T-helper 2 cell treated with Interferon-gamma antibody and Interleukin-4, amounts not matched to agents 5 μg/mL and 100 μg/mL, for 36 hours (primary cell): ENCODE measurements at regions not wholly inside any gene's neighbourhood (a gene's known extent, or its start where the extent isn't known, plus 50 kb on each side); places are given as distances from the start of the nearest gene placed in this dataset.
"Not testable (repeated sequence)": the region's sequence is repeated elsewhere in the genome, so short reads cannot be mapped to it uniquely, and the experiment has no call there.

Experiments used
- DNase-seq: peaks from one replicate; pipeline ENCODE4 v3.0.0; 2021; ENCODE audit warnings: low spot score
- H3K27ac Mint-ChIP-seq: one replicate; pipeline ENCODE4 v1.8.0; 2021; ENCODE audit warnings: mild to moderate bottlenecking, mixed read lengths
- H3K27me3 Mint-ChIP-seq: one replicate; pipeline ENCODE4 v1.8.0; 2021; ENCODE audit warnings: low read depth, mixed read lengths
- H3K36me3 Mint-ChIP-seq: one replicate; pipeline ENCODE4 v1.8.0; 2021; ENCODE audit warnings: low read depth, mixed read lengths
- H3K4me1 Mint-ChIP-seq: one replicate; pipeline ENCODE4 v1.8.0; 2021; ENCODE audit warnings: low read depth, mixed read lengths
- H3K4me3 Mint-ChIP-seq: one replicate; pipeline ENCODE4 v1.8.0; 2022; ENCODE audit warnings: mild to moderate bottlenecking, moderate library complexity, mixed read lengths
- H3K9me3 Mint-ChIP-seq: one replicate; pipeline ENCODE4 v1.8.0; 2021; ENCODE audit warnings: mixed read lengths

- H3K9me3 Mint-ChIP-seq: no peaks in the 10 kb centered on the region
Measured at GRCh38 chr1:229863651-229864545, 203.1 kb upstream of the GALNT2 start.

GRCh38 chr1:229864686-229865230 is 202.3 kb upstream of the GALNT2 start:
- Mint-ChIP-seq H3K27ac (no peak overlapping the region), H3K4me1 (no peaks in the 10 kb centered on the region), H3K36me3 (no peaks in the 10 kb centered on the region), H3K27me3 (peaks cover 2% of the 10 kb centered on the region), H3K9me3 (no peaks in the 10 kb centered on the region), H3K4me3 (no peak overlapping the region)
- DNase-seq: no peak

More at GRCh38 chr1:229863651-229864545, 203.1 kb upstream of the GALNT2 start:
- Mint-ChIP-seq H3K4me3 (no peak overlapping the region), H3K27me3 (peaks cover 2% of the 10 kb centered on the region), H3K4me1 (no peaks in the 10 kb centered on the region), H3K36me3 (no peaks in the 10 kb centered on the region), H3K27ac (no peak overlapping the region)
- DNase-seq: no peak

- not testable (repeated sequence) for DNase-seq, H3K9me3 Mint-ChIP-seq, H3K4me1 Mint-ChIP-seq, H3K27me3 Mint-ChIP-seq, H3K4me3 Mint-ChIP-seq, H3K36me3 Mint-ChIP-seq, H3K27ac Mint-ChIP-seq
Measured at GRCh38 chr1:229865321-229865720, 201.7 kb upstream of the GALNT2 start.

- no peak overlapping the region for H3K4me3 Mint-ChIP-seq
- DNase-seq: no peak
- no peaks in the 10 kb centered on the region for H3K4me1 Mint-ChIP-seq
- peaks cover 2% of the 10 kb centered on the region for H3K27me3 Mint-ChIP-seq
- no peaks in the 10 kb centered on the region for H3K9me3 Mint-ChIP-seq
- H3K36me3 Mint-ChIP-seq: no peaks in the 10 kb centered on the region
- no peak overlapping the region for H3K27ac Mint-ChIP-seq
Measured at GRCh38 chr1:229867726-229868125, 199.3 kb upstream of the GALNT2 start.

GRCh38 chr1:229869240-229869639 is 197.8 kb upstream of the GALNT2 start:
- no peaks in the 10 kb centered on the region for H3K9me3 Mint-ChIP-seq
- H3K36me3 Mint-ChIP-seq: no peaks in the 10 kb centered on the region
- H3K4me3 Mint-ChIP-seq: no peak overlapping the region

GRCh38 chr1:229869687-229870086 is 197.4 kb upstream of the GALNT2 start:
- H3K4me3 Mint-ChIP-seq: no peak overlapping the region
- H3K36me3 Mint-ChIP-seq: no peaks in the 10 kb centered on the region
- no peaks in the 10 kb centered on the region for H3K4me1 Mint-ChIP-seq
- no peak for DNase-seq
- H3K27ac Mint-ChIP-seq: no peak overlapping the region
- H3K27me3 Mint-ChIP-seq: peaks cover 2% of the 10 kb centered on the region
- no peaks in the 10 kb centered on the region for H3K9me3 Mint-ChIP-seq

More at GRCh38 chr1:229869240-229869639, 197.8 kb upstream of the GALNT2 start:
- Mint-ChIP-seq H3K4me1 (no peaks in the 10 kb centered on the region), H3K27me3 (peaks cover 2% of the 10 kb centered on the region), H3K27ac (no peak overlapping the region)
- DNase-seq: no peak

GRCh38 chr1:229870381-229870780 is 196.7 kb upstream of the GALNT2 start:
- Mint-ChIP-seq H3K4me1 (no peaks in the 10 kb centered on the region), H3K27ac (no peak overlapping the region), H3K27me3 (peaks cover 2% of the 10 kb centered on the region), H3K36me3 (no peaks in the 10 kb centered on the region), H3K4me3 (no peak overlapping the region), H3K9me3 (no peaks in the 10 kb centered on the region)
- no peak for DNase-seq

- Mint-ChIP-seq H3K27me3 (peaks cover 2% of the 10 kb centered on the region), H3K9me3 (no peaks in the 10 kb centered on the region), H3K4me3 (no peak overlapping the region), H3K27ac (no peak overlapping the region), H3K4me1 (no peaks in the 10 kb centered on the region), H3K36me3 (no peaks in the 10 kb centered on the region)
- DNase-seq: no peak
Measured at GRCh38 chr1:229871078-229871676, 195.9 kb upstream of the GALNT2 start.

- Mint-ChIP-seq H3K4me1 (no peaks in the 10 kb centered on the region), H3K27ac (no peak overlapping the region), H3K27me3 (peaks cover 5% of the 10 kb centered on the region), H3K36me3 (no peaks in the 10 kb centered on the region), H3K4me3 (no peak overlapping the region), H3K9me3 (no peaks in the 10 kb centered on the region)
- DNase-seq: no peak
Measured at GRCh38 chr1:229874136-229874535, 192.9 kb upstream of the GALNT2 start.

GRCh38 chr1:229874609-229875008 is 192.4 kb upstream of the GALNT2 start:
- no peak for DNase-seq

GRCh38 chr1:229875086-229875485 is 192.0 kb upstream of the GALNT2 start:
- Mint-ChIP-seq H3K4me1 (no peaks in the 10 kb centered on the region), H3K27ac (no peak overlapping the region), H3K4me3 (no peak overlapping the region), H3K36me3 (no peaks in the 10 kb centered on the region), H3K9me3 (no peaks in the 10 kb centered on the region), H3K27me3 (peaks cover 11% of the 10 kb centered on the region)
- DNase-seq: no peak

More at GRCh38 chr1:229874609-229875008, 192.4 kb upstream of the GALNT2 start:
- Mint-ChIP-seq H3K4me3 (no peak overlapping the region), H3K27ac (no peak overlapping the region), H3K9me3 (no peaks in the 10 kb centered on the region), H3K27me3 (peaks cover 7% of the 10 kb centered on the region), H3K36me3 (no peaks in the 10 kb centered on the region), H3K4me1 (no peaks in the 10 kb centered on the region)

GRCh38 chr1:229879746-229880145 is 187.3 kb upstream of the GALNT2 start:
- Mint-ChIP-seq H3K4me1 (no peaks in the 10 kb centered on the region), H3K9me3 (no peaks in the 10 kb centered on the region), H3K27ac (no peak overlapping the region), H3K27me3 (peaks cover 11% of the 10 kb centered on the region), H3K36me3 (no peaks in the 10 kb centered on the region), H3K4me3 (no peak overlapping the region)
- no peak for DNase-seq

- H3K36me3 Mint-ChIP-seq: no peaks in the 10 kb centered on the region
- no peaks in the 10 kb centered on the region for H3K9me3 Mint-ChIP-seq
- DNase-seq: no peak
- H3K4me1 Mint-ChIP-seq: no peaks in the 10 kb centered on the region
- no peak overlapping the region for H3K4me3 Mint-ChIP-seq
- peaks cover 11% of the 10 kb centered on the region for H3K27me3 Mint-ChIP-seq
- no peak overlapping the region for H3K27ac Mint-ChIP-seq
Measured at GRCh38 chr1:229880271-229881170, 186.5 kb upstream of the GALNT2 start.
